Neural progenitor cell (in vitro differentiated cells): ENCODE measurements at regions not wholly inside any gene's neighbourhood (a gene's known extent, or its start where the extent isn't known, plus 50 kb on each side); places are given as distances from the start of the nearest gene placed in this dataset.

Source experiments
- DNase-seq: peaks from one replicate; pipeline ENCODE4 v3.0.0-alpha.2; 2016; ENCODE audit warnings: low spot score
- H2AFZ ChIP-seq: fragments of 200-600 bp; sonication (generic); replicated peaks from 2 replicates; pipeline ENCODE4 v1.6.1; 2016; ENCODE audit warnings: antibody characterized with exemption
- H3F3A ChIP-seq: fragments of 200-600 bp; sonication (generic); 2 replicates; pipeline ENCODE4 v1.6.1; 2016; ENCODE audit warnings: antibody characterized with exemption, low read depth
- H3K27ac ChIP-seq: fragments of 200-600 bp; sonication (generic); 2 replicates; pipeline ENCODE4 v1.5.1; 2016; ENCODE audit warnings: mild to moderate bottlenecking
- H3K27me3 ChIP-seq: fragments of 200-600 bp; sonication (generic); 2 replicates; pipeline ENCODE4 v1.6.1; 2016; ENCODE audit warnings: mild to moderate bottlenecking, moderate library complexity
- H3K36me3 ChIP-seq: fragments of 200-600 bp; sonication (generic); 2 replicates; pipeline ENCODE4 v1.5.1; 2016
- H3K4me1 ChIP-seq: fragments of 200-600 bp; sonication (generic); 2 replicates; pipeline ENCODE4 v1.6.1; 2016; ENCODE audit warnings: mixed run types
- H3K4me2 ChIP-seq: fragments of 200-600 bp; sonication (generic); 2 replicates; pipeline ENCODE4 v1.6.1; 2016
- H3K4me3 ChIP-seq: fragments of 200-600 bp; sonication (generic); 2 replicates; pipeline ENCODE4 v1.5.1; 2016
- H3K79me2 ChIP-seq: fragments of 200-600 bp; sonication (generic); 2 replicates; pipeline ENCODE4 v1.6.1; 2016; ENCODE audit warnings: low read depth
- H3K9ac ChIP-seq: fragments of 200-600 bp; sonication (generic); 2 replicates; pipeline ENCODE4 v1.6.1; 2016
- H3K9me3 ChIP-seq: fragments of 200-600 bp; sonication (generic); 2 replicates; pipeline ENCODE4 v1.5.1; 2016; ENCODE audit warnings: low read depth
- H4K20me1 ChIP-seq: fragments of 200-600 bp; sonication (generic); 2 replicates; pipeline ENCODE4 v1.6.1; 2016; ENCODE audit warnings: low read depth
- H3K27ac Mint-ChIP-seq: 3 replicates; pipeline ENCODE4 v1.8.0; 2021; ENCODE audit warnings: mixed read lengths
- H3K27me3 Mint-ChIP-seq: 2 replicates; pipeline ENCODE4 v1.8.0; 2022; ENCODE audit warnings: low read depth, mild to moderate bottlenecking, inconsistent platforms, moderate library complexity, mixed read lengths; ENCODE audit not compliant: insufficient read depth
- H3K36me3 Mint-ChIP-seq: 3 replicates; pipeline ENCODE4 v1.8.0; 2021; ENCODE audit warnings: mixed read lengths
- H3K4me1 Mint-ChIP-seq: 3 replicates; pipeline ENCODE4 v1.8.0; 2021; ENCODE audit warnings: mixed read lengths
- H3K4me3 Mint-ChIP-seq: 3 replicates; pipeline ENCODE4 v1.8.0; 2021; ENCODE audit warnings: mild to moderate bottlenecking, moderate library complexity, mixed read lengths
- H3K9me3 Mint-ChIP-seq: 3 replicates; pipeline ENCODE4 v1.8.0; 2020; ENCODE audit warnings: mixed read lengths
- EZH2 ChIP-seq: fragments of 200-600 bp; sonication (generic); IDR thresholded peaks from 2 replicates; pipeline ENCODE4 v1.6.1; 2017; ENCODE audit warnings: antibody characterized with exemption, mild to moderate bottlenecking, moderate library complexity
- EZH2phosphoT487 ChIP-seq: fragments of 200-600 bp; sonication (generic); IDR thresholded peaks from 2 replicates; pipeline ENCODE4 v1.6.1; 2017; ENCODE audit warnings: antibody characterized with exemption
- TF ChIP-seq, protein P1 (sequence below): fragments of 200-600 bp; sonication (generic); IDR thresholded peaks from 2 replicates; pipeline ENCODE4 v1.5.1; 2017; ENCODE audit warnings: antibody characterized with exemption, mild to moderate bottlenecking

DNA sequence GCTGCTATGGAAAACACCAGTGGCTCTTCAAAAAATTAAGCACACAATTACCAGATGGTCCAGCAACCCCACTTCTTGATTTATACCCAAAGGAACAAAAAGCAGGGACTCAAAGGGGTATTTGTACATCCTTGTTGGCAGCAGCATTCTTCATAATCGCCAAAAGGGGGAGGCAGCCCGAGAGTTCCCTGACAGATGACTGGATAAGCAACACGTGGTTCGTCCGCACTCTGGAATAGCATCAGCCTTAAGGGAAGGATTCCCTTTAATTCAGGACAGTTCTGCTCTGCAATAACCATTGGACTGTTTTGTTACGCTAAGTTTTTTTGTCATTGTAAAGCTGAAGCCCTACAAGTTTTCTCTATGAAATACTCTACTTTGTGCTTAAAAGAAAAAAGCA is 76.7 kb upstream of the TWIST2 start:
- Mint-ChIP-seq H3K27me3 (peaks cover 10% of the 10 kb centered on the region), H3K4me3 (no peak overlapping the region), H3K36me3 (no peaks in the 10 kb centered on the region), H3K9me3 (peaks cover 13% of the 10 kb centered on the region), H3K27ac (no peak overlapping the region), H3K4me1 (peaks cover 3% of the 10 kb centered on the region)
- Histone ChIP-seq H3K4me2 (no peak overlapping the region), H3K4me1 (no peaks in the 10 kb centered on the region), H3F3A (no peaks in the 10 kb centered on the region), H3K36me3 (no peaks in the 10 kb centered on the region), H4K20me1 (no peaks in the 10 kb centered on the region), H3K9me3 (no peaks in the 10 kb centered on the region), H3K79me2 (no peaks in the 10 kb centered on the region), H2AFZ (no peak overlapping the region), H3K27me3 (peaks cover 63% of the 10 kb centered on the region), H3K9ac (no peak overlapping the region), H3K27ac (no peak overlapping the region), H3K4me3 (no peak overlapping the region)
- no peak for TF ChIP-seq EZH2phosphoT487
- TF ChIP-seq, protein P1, sequence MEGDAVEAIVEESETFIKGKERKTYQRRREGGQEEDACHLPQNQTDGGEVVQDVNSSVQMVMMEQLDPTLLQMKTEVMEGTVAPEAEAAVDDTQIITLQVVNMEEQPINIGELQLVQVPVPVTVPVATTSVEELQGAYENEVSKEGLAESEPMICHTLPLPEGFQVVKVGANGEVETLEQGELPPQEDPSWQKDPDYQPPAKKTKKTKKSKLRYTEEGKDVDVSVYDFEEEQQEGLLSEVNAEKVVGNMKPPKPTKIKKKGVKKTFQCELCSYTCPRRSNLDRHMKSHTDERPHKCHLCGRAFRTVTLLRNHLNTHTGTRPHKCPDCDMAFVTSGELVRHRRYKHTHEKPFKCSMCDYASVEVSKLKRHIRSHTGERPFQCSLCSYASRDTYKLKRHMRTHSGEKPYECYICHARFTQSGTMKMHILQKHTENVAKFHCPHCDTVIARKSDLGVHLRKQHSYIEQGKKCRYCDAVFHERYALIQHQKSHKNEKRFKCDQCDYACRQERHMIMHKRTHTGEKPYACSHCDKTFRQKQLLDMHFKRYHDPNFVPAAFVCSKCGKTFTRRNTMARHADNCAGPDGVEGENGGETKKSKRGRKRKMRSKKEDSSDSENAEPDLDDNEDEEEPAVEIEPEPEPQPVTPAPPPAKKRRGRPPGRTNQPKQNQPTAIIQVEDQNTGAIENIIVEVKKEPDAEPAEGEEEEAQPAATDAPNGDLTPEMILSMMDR, result peak; percentile 49
- peak; percentile 54 for DNase-seq

DNA sequence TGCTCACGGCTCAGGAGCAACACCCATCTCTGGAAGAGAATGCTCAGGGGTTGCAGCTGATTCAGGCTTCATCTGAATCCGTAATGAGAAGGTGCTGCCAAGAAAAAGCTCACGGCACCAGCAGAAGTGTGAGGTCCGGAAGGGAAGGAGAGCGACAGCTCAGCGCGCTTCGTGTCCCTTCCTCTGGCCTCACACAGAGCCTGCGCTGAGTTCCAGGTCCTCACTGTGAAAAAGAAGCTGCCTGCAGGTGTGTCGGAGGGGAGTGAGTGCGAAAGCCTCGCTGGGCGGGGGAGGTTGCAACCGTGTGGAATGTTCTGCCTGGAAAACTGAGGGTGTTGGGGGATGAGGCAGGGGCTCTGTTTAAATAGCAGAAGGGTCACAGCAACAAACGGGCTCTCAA is 76.2 kb upstream of the TWIST2 start:
- DNase-seq, result no peak
- Histone ChIP-seq H3K4me2 (no peak overlapping the region), H3K4me1 (no peaks in the 10 kb centered on the region), H3K9ac (no peak overlapping the region), H3K27ac (no peak overlapping the region), H3K36me3 (no peaks in the 10 kb centered on the region), H3K9me3 (no peaks in the 10 kb centered on the region), H3F3A (no peaks in the 10 kb centered on the region), H3K79me2 (no peaks in the 10 kb centered on the region), H4K20me1 (no peaks in the 10 kb centered on the region), H2AFZ (no peak overlapping the region), H3K27me3 (peaks cover 59% of the 10 kb centered on the region), H3K4me3 (no peak overlapping the region)
- H3K4me3 Mint-ChIP-seq, result no peak overlapping the region
- H3K27me3 Mint-ChIP-seq, result peaks cover 9% of the 10 kb centered on the region
- H3K27ac Mint-ChIP-seq, result no peak overlapping the region
- no peaks in the 10 kb centered on the region for H3K36me3 Mint-ChIP-seq
- H3K9me3 Mint-ChIP-seq, result peaks cover 13% of the 10 kb centered on the region
- peaks cover 3% of the 10 kb centered on the region for H3K4me1 Mint-ChIP-seq
- TF ChIP-seq, protein P1, result no peak
- TF ChIP-seq EZH2phosphoT487, result no peak
- TF ChIP-seq EZH2, result no peak

DNA sequence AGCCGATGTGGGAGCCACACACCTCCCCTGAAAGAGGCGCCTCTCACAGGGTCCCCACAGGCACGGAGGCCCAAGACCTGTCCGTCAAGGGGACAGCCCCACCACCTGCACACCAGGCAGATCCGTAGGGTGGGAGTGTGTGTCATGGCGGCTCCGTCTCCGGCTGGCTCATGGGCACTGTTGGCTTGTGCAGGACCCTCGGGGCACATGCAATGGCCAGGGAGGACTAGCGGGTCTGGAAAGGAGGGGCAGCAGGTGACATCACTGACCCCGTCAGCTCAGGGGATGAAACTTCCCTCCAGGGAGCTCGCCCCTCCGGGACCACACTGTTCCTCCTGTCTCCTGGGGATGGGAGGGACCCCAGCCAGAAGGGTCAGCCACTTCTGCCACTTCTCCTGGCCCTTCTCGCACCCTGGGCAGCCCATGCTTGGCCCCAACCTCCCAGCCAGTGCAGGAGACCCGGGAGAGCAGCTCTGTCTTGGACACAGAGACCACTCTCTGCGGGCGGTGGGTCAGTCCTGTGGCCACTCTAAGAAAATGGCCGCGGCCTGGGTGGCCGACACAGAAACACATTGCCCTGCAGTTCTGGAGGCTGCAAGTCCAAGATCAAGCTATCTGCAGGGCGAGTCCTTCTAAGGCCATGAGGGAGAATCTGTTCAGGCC is 75.1 kb upstream of the TWIST2 start:
- Mint-ChIP-seq H3K4me3 (no peak overlapping the region), H3K27me3 (peaks cover 7% of the 10 kb centered on the region), H3K27ac (no peak overlapping the region), H3K36me3 (no peaks in the 10 kb centered on the region), H3K4me1 (peaks cover 3% of the 10 kb centered on the region), H3K9me3 (peaks cover 13% of the 10 kb centered on the region)
- H3K36me3 ChIP-seq, result no peaks in the 10 kb centered on the region
- H3K4me3 ChIP-seq, result no peak overlapping the region
- H3K4me1 ChIP-seq, result no peaks in the 10 kb centered on the region
- TF ChIP-seq EZH2 (no peak), EZH2phosphoT487 (no peak)
- TF ChIP-seq, protein P1, result no peak
- peaks cover 48% of the 10 kb centered on the region for H3K27me3 ChIP-seq
- H3F3A ChIP-seq, result no peaks in the 10 kb centered on the region
- no peak overlapping the region for H3K9ac ChIP-seq
- H3K27ac ChIP-seq, result no peak overlapping the region
- no peak overlapping the region for H2AFZ ChIP-seq
- H3K79me2 ChIP-seq, result no peaks in the 10 kb centered on the region
- DNase-seq, result no peak
- H3K4me2 ChIP-seq, result no peak overlapping the region
- no peaks in the 10 kb centered on the region for H3K9me3 ChIP-seq
- no peaks in the 10 kb centered on the region for H4K20me1 ChIP-seq
